Caki2 (cell line): ENCODE measurements at regions not wholly inside any gene's neighbourhood (a gene's known extent, or its start where the extent isn't known, plus 50 kb on each side); places are given as distances from the start of the nearest gene placed in this dataset.

Source experiments
- DNase-seq: peaks from one replicate; pipeline ENCODE4 v3.0.0-alpha.2; 2015; ENCODE audit warnings: low read depth
- in situ Hi-C: cut with HindIII; loops from 2 replicates; pipeline ENCODE4 v1.10.0; 2016; ENCODE audit warnings: low sequenced_read_pairs, low pct_unique_long_range_greater_than_20kb, mixed read lengths

DNA sequence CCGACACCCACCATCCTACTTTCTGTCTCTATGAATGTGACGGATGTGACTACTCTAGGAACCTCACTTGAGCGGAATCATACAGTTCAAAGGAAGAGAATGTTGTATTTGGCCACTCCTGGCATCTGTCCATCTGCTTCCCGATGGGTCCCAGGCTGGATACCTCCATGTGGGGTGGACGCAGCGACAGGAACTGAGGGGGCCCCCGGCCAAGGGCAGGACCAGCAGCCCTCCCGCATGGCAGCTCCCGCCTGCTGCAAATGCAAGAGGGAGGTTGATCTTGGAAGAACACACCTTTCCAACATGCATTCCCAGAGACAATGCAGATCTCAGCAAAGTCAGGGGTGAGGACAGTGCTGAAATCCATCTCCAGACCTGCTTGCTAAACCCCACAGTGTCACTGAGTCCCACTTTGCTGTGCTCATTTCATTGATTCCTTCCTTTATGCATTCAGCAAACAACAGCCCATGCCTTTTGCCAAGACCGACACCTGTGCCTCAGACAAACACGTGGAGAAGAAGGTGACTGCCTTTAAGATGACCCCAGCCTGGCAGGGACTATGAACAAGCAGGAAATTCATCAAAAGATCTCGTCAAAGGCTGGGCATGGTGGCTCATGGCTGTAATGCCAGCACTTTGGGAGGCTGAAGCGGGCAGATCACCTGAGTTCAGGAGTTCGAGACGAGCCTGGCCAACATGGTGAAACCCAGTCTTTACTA, 246.2 kb downstream of the CTTN start:
- in situ Hi-C loops: no loop called here
- DNase-seq: no peak

- in situ Hi-C loops: no loop called here
- no peak for DNase-seq
Observed at GRCh38 chr11:70645537-70645936, 247.2 kb downstream of the CTTN start.

DNA sequence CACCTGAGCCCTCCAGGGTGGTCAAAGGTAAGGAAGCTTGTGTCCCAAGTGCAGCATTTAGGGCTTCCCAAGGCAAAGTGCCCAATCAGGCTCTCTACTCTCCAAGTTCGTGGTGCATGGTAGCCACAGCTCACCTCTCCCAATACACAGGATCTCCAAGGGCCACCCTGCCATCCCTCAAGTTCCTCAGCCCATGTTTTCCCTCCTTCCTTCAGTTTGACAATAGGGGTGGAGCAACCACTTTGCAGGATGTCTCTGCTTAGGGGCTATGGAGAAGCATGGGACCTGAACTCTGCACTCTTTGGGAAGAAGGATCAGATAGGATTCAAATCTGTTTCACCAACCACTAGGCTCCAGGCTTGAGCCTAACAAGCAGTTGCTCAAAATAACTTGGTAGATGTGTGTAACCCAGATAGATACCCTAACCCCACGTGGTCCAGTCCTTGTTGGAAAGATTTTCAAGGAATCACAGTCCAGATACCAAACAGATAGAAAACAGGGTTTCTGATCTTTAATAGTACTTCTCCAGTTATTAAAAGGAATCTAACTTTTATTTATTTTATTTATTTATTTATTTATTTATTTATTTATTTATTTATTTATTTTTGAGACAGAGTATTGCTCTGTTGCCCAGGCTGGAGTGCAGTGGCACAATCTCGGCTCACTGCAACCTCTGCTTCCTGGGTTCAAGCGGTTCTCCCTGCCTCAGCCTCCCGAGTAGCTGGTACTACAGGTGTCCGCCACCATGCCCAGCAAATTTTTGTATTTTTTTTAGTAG, 248.1 kb downstream of the CTTN start:
- in situ Hi-C loops: no loop called here
- no peak for DNase-seq

- in situ Hi-C loops: no loop called here
- no peak for DNase-seq
Observed at GRCh38 chr11:70647188-70648166, 249.1 kb downstream of the CTTN start.

DNA sequence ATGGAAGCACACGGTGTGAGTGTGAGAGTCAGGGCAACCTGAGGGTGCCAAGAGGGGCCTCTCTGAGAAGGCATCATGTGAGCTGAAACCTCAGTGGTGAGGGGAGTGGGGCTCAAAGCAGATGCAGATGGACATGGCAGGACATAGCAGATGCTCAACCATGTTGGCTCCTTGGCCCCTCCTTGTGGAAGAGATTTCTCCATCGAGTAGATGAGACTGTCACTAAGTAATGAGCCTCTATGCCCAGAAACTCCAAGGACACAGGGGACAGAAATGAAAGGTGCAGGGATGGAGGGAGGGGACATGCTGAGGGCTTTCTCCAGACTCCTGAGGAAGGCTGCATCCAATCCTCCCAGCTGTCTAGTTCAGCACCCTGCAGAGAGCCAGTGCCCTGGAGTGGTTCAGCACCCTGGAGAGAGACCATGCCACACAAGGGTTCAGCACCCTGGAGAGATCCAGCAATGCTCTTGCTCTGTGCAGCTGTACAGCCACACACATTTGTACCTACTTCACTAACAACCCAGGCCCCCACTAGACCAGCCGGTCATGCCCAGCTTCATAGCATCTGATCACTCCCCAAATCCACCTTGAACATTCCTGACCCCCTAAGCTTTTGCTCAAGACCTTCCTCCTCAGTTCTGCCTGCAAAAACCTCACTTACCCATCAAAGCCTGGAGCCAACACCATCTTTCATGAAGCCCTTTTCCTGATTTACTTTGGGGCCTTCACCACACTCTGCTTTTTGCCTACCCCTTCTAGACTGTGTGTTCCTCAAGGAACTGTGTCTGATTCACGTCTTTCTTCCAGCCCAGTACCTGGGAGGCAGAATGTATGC, 252.0 kb downstream of the CTTN start:
- DNase-seq: peak; percentile 54
- in situ Hi-C loops: no loop called here

- no peak for DNase-seq
- in situ Hi-C loops: no loop called here
Observed at GRCh38 chr11:70651031-70651430, 252.7 kb downstream of the CTTN start.

DNA sequence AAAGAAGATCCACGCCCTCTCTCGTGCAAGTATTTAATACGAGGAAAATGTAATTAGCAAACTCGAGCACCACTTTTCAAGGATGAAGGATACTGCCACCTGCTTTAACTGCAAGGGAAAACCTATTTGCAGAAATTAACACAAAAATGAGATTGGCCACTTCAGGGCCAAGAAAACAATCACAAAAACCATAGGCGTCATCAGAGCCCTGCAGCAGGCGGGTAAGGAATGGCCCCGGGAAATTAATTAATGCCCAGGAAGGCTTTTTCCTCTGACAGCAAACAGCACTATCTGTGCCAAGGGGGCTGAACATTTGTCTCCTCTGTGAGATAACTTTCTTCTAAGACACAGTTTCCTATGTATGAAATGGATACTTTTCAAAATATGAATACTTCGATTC, 255.7 kb downstream of the CTTN start:
- in situ Hi-C loops: no loop called here
- DNase-seq: no peak

GRCh38 chr11:70655816-70656215, 257.5 kb downstream of the CTTN start:
- no peak for DNase-seq
- in situ Hi-C loops: no loop called here

- in situ Hi-C loops: no loop called here
Observed at GRCh38 chr11:70656252-70656651, 257.9 kb downstream of the CTTN start.

GRCh38 chr11:70660059-70660888, 261.9 kb downstream of the CTTN start:
- DNase-seq: no peak
- in situ Hi-C loops: no loop called here

More at GRCh38 chr11:70656252-70656651, 257.9 kb downstream of the CTTN start:
- no peak for DNase-seq

GRCh38 chr11:70660889-70661197, 262.5 kb downstream of the CTTN start:
- DNase-seq: no peak
- in situ Hi-C loops: no loop called here

GRCh38 chr11:70661761-70662501, 263.6 kb downstream of the CTTN start:
- no peak for DNase-seq
- in situ Hi-C loops: no loop called here

- DNase-seq: no peak
- in situ Hi-C loops: no loop called here
Observed at GRCh38 chr11:70662691-70663098, 264.4 kb downstream of the CTTN start.

DNA sequence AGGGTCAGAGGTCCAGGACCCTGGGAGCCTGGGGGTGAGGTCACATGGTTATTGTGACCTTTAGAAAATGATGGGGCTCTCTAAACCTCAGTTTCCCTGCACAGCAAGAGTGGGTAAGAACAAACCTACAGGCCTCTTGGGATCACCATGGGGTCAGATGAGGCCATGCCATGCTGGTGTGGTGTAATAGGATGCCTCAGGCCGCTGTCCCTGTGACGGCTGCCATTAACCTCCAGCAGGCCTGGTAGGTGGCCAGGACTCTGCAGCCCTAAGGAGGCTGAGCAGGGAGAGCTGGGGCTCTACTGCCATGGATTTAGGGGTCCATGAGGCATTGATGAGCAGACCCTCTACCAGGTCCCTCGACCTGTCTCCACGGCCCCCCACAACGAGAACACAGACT, 265.5 kb downstream of the CTTN start:
- DNase-seq: no peak
- in situ Hi-C loops: no loop called here

DNA sequence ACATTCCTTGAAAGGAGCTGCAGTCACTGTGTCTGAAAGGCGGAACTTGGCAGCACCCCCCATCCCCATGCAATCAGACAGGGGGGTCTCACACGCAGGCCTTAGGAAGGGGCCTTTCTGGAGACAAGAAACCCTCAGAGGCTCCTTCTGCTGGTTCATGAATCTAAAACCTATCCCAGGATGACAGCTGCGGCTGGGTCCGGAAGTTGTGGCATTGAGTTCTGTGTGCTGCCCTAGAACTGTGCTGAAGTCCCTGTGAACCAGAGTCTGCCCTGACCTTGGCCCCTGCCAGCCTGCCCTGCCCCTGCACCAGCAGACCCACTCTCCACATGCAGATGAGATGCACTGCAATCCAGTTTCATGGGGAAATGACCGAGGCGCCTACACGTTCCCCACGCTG, 268.0 kb downstream of the CTTN start:
- in situ Hi-C loops: no loop called here
- DNase-seq: no peak

GRCh38 chr11:70667767-70668166, 269.4 kb downstream of the CTTN start:
- in situ Hi-C loops: no loop called here
- no peak for DNase-seq
